Skeletal muscle satellite cell (primary cell): ENCODE measurements at regions not wholly inside any gene's neighbourhood (a gene's known extent, or its start where the extent isn't known, plus 50 kb on each side); places are given as distances from the start of the nearest gene placed in this dataset.

ENCODE experiments used
- H3K27me3 ChIP-seq: 2 replicates; pipeline ENCODE4 v1.7.0; 2013; ENCODE audit warnings: low read length; ENCODE audit not compliant: control insufficient read depth, insufficient read depth
- H3K36me3 ChIP-seq: 2 replicates; pipeline ENCODE4 v1.7.0; 2013; ENCODE audit warnings: mild to moderate bottlenecking, control low read depth, low read length; ENCODE audit not compliant: insufficient read depth
- H3K4me1 ChIP-seq: 2 replicates; pipeline ENCODE4 v1.7.0; 2013; ENCODE audit warnings: low read length; ENCODE audit not compliant: control insufficient read depth, insufficient read depth
- H3K4me2 ChIP-seq: 2 replicates; pipeline ENCODE4 v1.7.0; 2013; ENCODE audit warnings: mild to moderate bottlenecking, low read length
- H3K4me3 ChIP-seq: 2 replicates; pipeline ENCODE4 v1.7.0; 2013; ENCODE audit warnings: low read length
- H3K9ac ChIP-seq: 2 replicates; pipeline ENCODE4 v1.7.0; 2013; ENCODE audit warnings: mild to moderate bottlenecking, low read depth, low read length, moderate library complexity
- H3K9me3 ChIP-seq: replicated peaks from 2 replicates; pipeline ENCODE4 v1.7.0; 2013; ENCODE audit warnings: mild to moderate bottlenecking, control low read depth, low read length

- no peaks in the 10 kb centered on the region for H3K9me3 ChIP-seq
- H3K4me1 ChIP-seq = peaks cover 37% of the 10 kb centered on the region
- peak overlapping the region; percentile 43 for H3K4me3 ChIP-seq
- peak overlapping the region; percentile 85 for H3K9ac ChIP-seq
- H3K4me2 ChIP-seq = peak overlapping the region; percentile 68
- no peaks in the 10 kb centered on the region for H3K36me3 ChIP-seq
- H3K27me3 ChIP-seq = no peaks in the 10 kb centered on the region
Measured at GRCh38 chr4:56757821-56758411, 63.6 kb downstream of the SPINK2 start.

GRCh38 chr4:56757261-56757746, 64.2 kb downstream of the SPINK2 start:
- Histone ChIP-seq H3K27me3 (no peaks in the 10 kb centered on the region), H3K36me3 (no peaks in the 10 kb centered on the region), H3K4me2 (peak overlapping the region; percentile 68), H3K4me1 (peaks cover 37% of the 10 kb centered on the region), H3K9me3 (no peaks in the 10 kb centered on the region), H3K4me3 (peak overlapping the region; percentile 43), H3K9ac (peak overlapping the region; percentile 85)

- no peaks in the 10 kb centered on the region for H3K9me3 ChIP-seq
- H3K4me3 ChIP-seq = no peak overlapping the region
- peaks cover 37% of the 10 kb centered on the region for H3K4me1 ChIP-seq
- no peak overlapping the region for H3K9ac ChIP-seq
- H3K36me3 ChIP-seq = no peaks in the 10 kb centered on the region
- no peak overlapping the region for H3K4me2 ChIP-seq
- H3K27me3 ChIP-seq = no peaks in the 10 kb centered on the region
Measured at GRCh38 chr4:56755901-56756300, 65.6 kb downstream of the SPINK2 start.

- H3K4me3 ChIP-seq = no peak overlapping the region
- H3K27me3 ChIP-seq = no peaks in the 10 kb centered on the region
- H3K4me2 ChIP-seq = no peak overlapping the region
- no peaks in the 10 kb centered on the region for H3K9me3 ChIP-seq
- no peaks in the 10 kb centered on the region for H3K36me3 ChIP-seq
- no peak overlapping the region for H3K9ac ChIP-seq
- peaks cover 26% of the 10 kb centered on the region for H3K4me1 ChIP-seq
Measured at GRCh38 chr4:56752985-56753384, 68.5 kb downstream of the SPINK2 start.

- no peak overlapping the region for H3K4me3 ChIP-seq
- H3K9me3 ChIP-seq = no peaks in the 10 kb centered on the region
Measured at GRCh38 chr4:56750231-56750630, 69.1 kb upstream of the HOPX start.

GRCh38 chr4:56748271-56748670, 67.2 kb upstream of the HOPX start:
- H3K4me1 ChIP-seq = peaks cover 2% of the 10 kb centered on the region
- no peak overlapping the region for H3K9ac ChIP-seq
- H3K4me3 ChIP-seq = no peak overlapping the region
- no peaks in the 10 kb centered on the region for H3K27me3 ChIP-seq
- H3K36me3 ChIP-seq = no peaks in the 10 kb centered on the region
- H3K9me3 ChIP-seq = no peaks in the 10 kb centered on the region
- H3K4me2 ChIP-seq = no peak overlapping the region

More at GRCh38 chr4:56750231-56750630, 69.1 kb upstream of the HOPX start:
- H3K9ac ChIP-seq = no peak overlapping the region
- no peaks in the 10 kb centered on the region for H3K27me3 ChIP-seq
- no peaks in the 10 kb centered on the region for H3K36me3 ChIP-seq
- no peaks in the 10 kb centered on the region for H3K4me1 ChIP-seq
- H3K4me2 ChIP-seq = no peak overlapping the region

- H3K4me1 ChIP-seq = peaks cover 18% of the 10 kb centered on the region
- no peaks in the 10 kb centered on the region for H3K27me3 ChIP-seq
- H3K36me3 ChIP-seq = no peaks in the 10 kb centered on the region
- no peak overlapping the region for H3K4me3 ChIP-seq
- no peaks in the 10 kb centered on the region for H3K9me3 ChIP-seq
- no peak overlapping the region for H3K9ac ChIP-seq
- H3K4me2 ChIP-seq = no peak overlapping the region
Measured at GRCh38 chr4:56746639-56747038, 65.5 kb upstream of the HOPX start.

GRCh38 chr4:56745042-56745441, 63.9 kb upstream of the HOPX start:
- H3K4me1 ChIP-seq = peaks cover 18% of the 10 kb centered on the region
- H3K9me3 ChIP-seq = no peaks in the 10 kb centered on the region
- no peaks in the 10 kb centered on the region for H3K36me3 ChIP-seq

GRCh38 chr4:56744030-56744429, 62.9 kb upstream of the HOPX start:
- peaks cover 18% of the 10 kb centered on the region for H3K4me1 ChIP-seq
- H3K9me3 ChIP-seq = no peaks in the 10 kb centered on the region
- no peaks in the 10 kb centered on the region for H3K36me3 ChIP-seq
- H3K4me3 ChIP-seq = no peak overlapping the region
- H3K9ac ChIP-seq = no peak overlapping the region
- no peaks in the 10 kb centered on the region for H3K27me3 ChIP-seq
- H3K4me2 ChIP-seq = no peak overlapping the region

More at GRCh38 chr4:56745042-56745441, 63.9 kb upstream of the HOPX start:
- Histone ChIP-seq H3K9ac (no peak overlapping the region), H3K4me2 (no peak overlapping the region), H3K4me3 (no peak overlapping the region), H3K27me3 (no peaks in the 10 kb centered on the region)

GRCh38 chr4:56743550-56743949, 62.5 kb upstream of the HOPX start:
- Histone ChIP-seq H3K9ac (no peak overlapping the region), H3K4me1 (peaks cover 18% of the 10 kb centered on the region), H3K4me2 (no peak overlapping the region), H3K36me3 (no peaks in the 10 kb centered on the region), H3K27me3 (no peaks in the 10 kb centered on the region), H3K4me3 (no peak overlapping the region), H3K9me3 (no peaks in the 10 kb centered on the region)

- Histone ChIP-seq H3K4me2 (no peak overlapping the region), H3K36me3 (no peaks in the 10 kb centered on the region), H3K9me3 (no peaks in the 10 kb centered on the region), H3K9ac (peak overlapping the region; percentile 24), H3K27me3 (no peaks in the 10 kb centered on the region), H3K4me3 (no peak overlapping the region), H3K4me1 (peaks cover 18% of the 10 kb centered on the region)
Measured at GRCh38 chr4:56742080-56742871, 61.2 kb upstream of the HOPX start.
